Mucosa of descending colon (tissue), 3 donors: ENCODE measurements at regions not wholly inside any gene's neighbourhood (a gene's known extent, or its start where the extent isn't known, plus 50 kb on each side); places are given as distances from the start of the nearest gene placed in this dataset.

Source experiments
- ATAC-seq: fragments of 200-7000 bp; cut with Tn5 transposase; one replicate; pipeline ENCODE4 v1.9.1; 2020; ENCODE audit warnings: mild to moderate bottlenecking, moderate library complexity
- DNase-seq, 3 donors: peaks; one replicate each; pipeline ENCODE4 v3.0.0-alpha.2; 2020
- H3K36me3 ChIP-seq: fragments of 200-600 bp; one replicate; pipeline ENCODE4 v1.8.0; 2021; ENCODE audit warnings: low read depth, mild to moderate bottlenecking
- H3K4me1 ChIP-seq: fragments of 200-600 bp; one replicate; pipeline ENCODE4 v1.8.0; 2021; ENCODE audit warnings: low read depth, mild to moderate bottlenecking
- H3K4me3 ChIP-seq: fragments of 200-600 bp; one replicate; pipeline ENCODE4 v1.8.0; 2021; ENCODE audit warnings: mild to moderate bottlenecking
- H3K9me3 ChIP-seq: fragments of 200-600 bp; one replicate; pipeline ENCODE4 v1.8.0; 2021; ENCODE audit warnings: mild to moderate bottlenecking
- intact Hi-C, 2 donors: fragments of 100-400 bp; cut with DNase I in 1 of 2; cut with micrococcal nuclease in 1 of 2; formaldehyde crosslinking; loops; one replicate each; pipeline versions ENCODE4 v1.11.0 to v1.11.1; 2022; cut with DNase I, micrococcal nuclease
- TF ChIP-seq, protein P1 (sequence below): fragments of 200-600 bp; IDR thresholded peaks from one replicate; pipeline ENCODE4 v1.8.0; 2022; ENCODE audit warnings: antibody characterized with exemption, mild to moderate bottlenecking
- donor health status: DM: no; HTN: no; CAD: no; lungs with moderate emphysema.
- donor health status: DM: no; HTN: no; CAD: no.
- donor health status: DM: no; HTN: yes; CAD: no.

DNA sequence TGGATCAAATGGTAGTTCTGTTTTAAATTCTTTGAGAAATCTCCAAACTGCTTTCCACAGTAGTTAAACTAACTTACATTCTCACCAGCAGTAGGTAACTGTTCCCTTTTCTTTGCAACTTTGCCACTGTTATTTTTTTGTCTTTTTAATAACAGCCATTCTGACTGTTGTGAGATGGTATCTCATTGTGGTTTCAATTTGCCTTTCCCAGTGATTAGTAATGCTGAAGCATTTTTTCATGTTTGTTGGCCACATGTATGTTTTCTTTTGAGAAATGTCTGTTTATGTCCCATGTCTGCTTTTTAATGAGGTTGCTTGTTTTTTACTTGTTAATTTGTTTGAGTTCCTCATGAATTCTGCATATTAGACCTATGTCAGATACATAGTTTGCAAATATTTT lies 198.8 kb downstream of the RAB28 start:
- H3K4me3 ChIP-seq: no peak overlapping the region
- TF ChIP-seq, protein P1, sequence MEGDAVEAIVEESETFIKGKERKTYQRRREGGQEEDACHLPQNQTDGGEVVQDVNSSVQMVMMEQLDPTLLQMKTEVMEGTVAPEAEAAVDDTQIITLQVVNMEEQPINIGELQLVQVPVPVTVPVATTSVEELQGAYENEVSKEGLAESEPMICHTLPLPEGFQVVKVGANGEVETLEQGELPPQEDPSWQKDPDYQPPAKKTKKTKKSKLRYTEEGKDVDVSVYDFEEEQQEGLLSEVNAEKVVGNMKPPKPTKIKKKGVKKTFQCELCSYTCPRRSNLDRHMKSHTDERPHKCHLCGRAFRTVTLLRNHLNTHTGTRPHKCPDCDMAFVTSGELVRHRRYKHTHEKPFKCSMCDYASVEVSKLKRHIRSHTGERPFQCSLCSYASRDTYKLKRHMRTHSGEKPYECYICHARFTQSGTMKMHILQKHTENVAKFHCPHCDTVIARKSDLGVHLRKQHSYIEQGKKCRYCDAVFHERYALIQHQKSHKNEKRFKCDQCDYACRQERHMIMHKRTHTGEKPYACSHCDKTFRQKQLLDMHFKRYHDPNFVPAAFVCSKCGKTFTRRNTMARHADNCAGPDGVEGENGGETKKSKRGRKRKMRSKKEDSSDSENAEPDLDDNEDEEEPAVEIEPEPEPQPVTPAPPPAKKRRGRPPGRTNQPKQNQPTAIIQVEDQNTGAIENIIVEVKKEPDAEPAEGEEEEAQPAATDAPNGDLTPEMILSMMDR: no peak
- no peaks in the 10 kb centered on the region for H3K9me3 ChIP-seq
- ATAC-seq (no peak), DNase-seq (no peak)
- H3K36me3 ChIP-seq: no peaks in the 10 kb centered on the region
- H3K4me1 ChIP-seq: no peaks in the 10 kb centered on the region
- intact Hi-C loops: no loop called here

DNA sequence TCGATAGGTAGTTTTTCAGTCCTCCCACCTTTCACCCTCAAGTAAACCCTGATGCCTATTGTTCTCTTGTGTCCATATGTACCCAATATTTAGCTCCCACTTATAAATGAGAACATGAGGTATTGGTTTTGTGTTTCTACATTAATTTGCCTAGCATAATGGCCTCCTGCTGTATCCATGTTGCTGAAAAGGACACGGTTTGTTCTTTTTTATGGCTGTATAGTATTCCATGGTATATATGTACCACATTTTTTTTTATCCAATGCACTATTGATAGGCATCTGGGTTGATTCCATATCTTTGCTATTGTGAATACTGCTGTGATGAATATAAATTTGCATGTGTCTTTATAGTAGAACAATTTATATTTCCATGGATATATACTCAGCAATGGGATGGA lies 199.2 kb downstream of the RAB28 start:
- no peak for ATAC-seq
- DNase-seq: no peak
- intact Hi-C loops: no loop called here
- no peaks in the 10 kb centered on the region for H3K9me3 ChIP-seq
- no peaks in the 10 kb centered on the region for H3K36me3 ChIP-seq
- H3K4me1 ChIP-seq: no peaks in the 10 kb centered on the region
- no peak overlapping the region for H3K4me3 ChIP-seq
- TF ChIP-seq, protein P1: no peak

DNA sequence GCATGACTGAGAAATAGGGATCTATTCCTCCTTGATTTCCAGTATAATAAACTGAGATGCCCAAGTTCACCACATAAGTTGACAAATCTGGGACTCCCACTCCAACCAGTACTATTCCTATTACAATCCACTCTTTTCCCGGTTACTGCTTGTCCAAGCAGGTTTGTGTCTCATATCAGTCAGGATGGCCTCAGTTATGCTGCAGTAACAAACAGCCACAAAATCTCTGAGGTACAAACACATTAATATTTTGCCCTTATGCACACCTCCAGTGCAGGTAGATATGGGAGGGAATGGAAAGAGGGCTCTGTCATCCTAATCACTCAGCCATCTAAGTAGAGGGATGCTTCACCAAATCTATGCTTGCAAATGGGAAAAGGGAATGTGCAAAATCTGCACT lies 207.8 kb downstream of the RAB28 start:
- TF ChIP-seq, protein P1: no peak
- ATAC-seq (no peak), DNase-seq (no peak)
- intact Hi-C loops: no loop called here
- no peaks in the 10 kb centered on the region for H3K4me1 ChIP-seq
- H3K9me3 ChIP-seq: peaks cover 24% of the 10 kb centered on the region
- H3K4me3 ChIP-seq: no peak overlapping the region
- no peaks in the 10 kb centered on the region for H3K36me3 ChIP-seq

DNA sequence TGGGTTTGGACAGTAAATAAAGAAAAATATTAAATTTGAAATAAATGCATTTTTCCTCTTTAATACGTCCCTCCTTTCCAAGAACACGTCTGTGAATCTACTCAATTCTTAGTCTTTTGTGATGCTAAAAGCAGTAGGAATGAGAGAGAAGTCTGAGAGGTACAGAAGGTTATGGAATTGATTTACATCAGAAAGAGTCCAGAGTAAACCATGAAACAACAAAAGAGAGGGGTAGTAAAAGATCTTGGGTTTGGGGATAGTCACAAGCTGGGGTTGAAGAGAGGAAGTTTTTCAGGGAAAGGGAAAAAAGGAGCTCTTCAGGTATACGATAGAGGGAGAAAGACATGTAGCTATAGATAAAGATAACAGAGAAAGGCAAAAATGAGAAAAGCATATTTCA lies 215.4 kb downstream of the RAB28 start:
- H3K4me1 ChIP-seq: no peaks in the 10 kb centered on the region
- no peak overlapping the region for H3K4me3 ChIP-seq
- peaks cover 25% of the 10 kb centered on the region for H3K9me3 ChIP-seq
- ATAC-seq (no peak), DNase-seq (no peak)
- TF ChIP-seq, protein P1: no peak
- intact Hi-C loops: no loop called here
- no peaks in the 10 kb centered on the region for H3K36me3 ChIP-seq

DNA sequence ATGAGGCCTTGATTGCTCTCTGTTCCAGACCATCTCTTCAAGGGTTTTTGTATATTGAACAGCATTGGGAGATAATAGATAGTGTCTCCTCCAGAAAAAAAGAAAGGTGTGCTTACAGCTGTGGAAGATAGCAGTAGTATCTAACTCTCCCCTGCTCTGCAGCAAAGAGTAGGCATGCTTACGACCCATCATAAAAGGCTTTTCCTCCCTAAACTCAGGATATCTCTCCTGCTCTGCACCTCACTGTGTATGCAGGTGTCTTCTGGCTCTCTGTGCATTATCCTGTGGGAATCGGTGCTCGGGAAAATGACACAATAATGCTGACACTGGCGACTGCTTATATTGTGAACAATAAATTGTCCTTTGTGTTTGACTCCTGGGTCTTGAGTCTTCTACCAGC lies 216.0 kb downstream of the RAB28 start:
- no peak for ATAC-seq
- TF ChIP-seq, protein P1: no peak
- DNase-seq: no peak
- Histone ChIP-seq H3K9me3 (peaks cover 20% of the 10 kb centered on the region), H3K4me3 (no peak overlapping the region), H3K36me3 (no peaks in the 10 kb centered on the region), H3K4me1 (no peaks in the 10 kb centered on the region)
- intact Hi-C loops: no loop called here

DNA sequence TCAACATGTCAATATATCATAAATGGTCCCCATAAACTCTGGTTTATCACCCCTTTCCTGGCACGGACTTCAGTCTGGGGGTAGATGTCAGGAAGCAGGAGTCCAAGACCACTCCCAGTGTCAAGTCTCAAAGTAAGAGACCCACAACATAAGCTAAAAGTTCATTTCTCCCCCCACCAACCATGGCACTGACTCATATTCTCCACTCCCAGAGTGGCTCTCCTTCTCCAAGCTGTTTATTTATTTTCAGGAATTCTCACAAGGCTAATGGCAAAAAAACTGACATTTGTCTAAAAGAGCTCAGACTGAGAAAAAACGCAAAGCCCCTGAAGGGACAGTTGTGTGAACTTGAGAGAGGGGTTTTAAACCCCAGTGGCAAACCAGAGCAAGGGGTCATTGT lies 217.0 kb downstream of the RAB28 start:
- intact Hi-C loops: no loop called here
- H3K4me1 ChIP-seq: no peaks in the 10 kb centered on the region
- peaks cover 12% of the 10 kb centered on the region for H3K9me3 ChIP-seq
- no peaks in the 10 kb centered on the region for H3K36me3 ChIP-seq
- DNase-seq (no peak), ATAC-seq (no peak)
- TF ChIP-seq, protein P1: no peak
- H3K4me3 ChIP-seq: no peak overlapping the region
